ENCODE measurements at regions not wholly inside any gene's neighbourhood (a gene's known extent, or its start where the extent isn't known, plus 50 kb on each side); places are given as distances from the start of the nearest gene placed in this dataset.

DNA sequence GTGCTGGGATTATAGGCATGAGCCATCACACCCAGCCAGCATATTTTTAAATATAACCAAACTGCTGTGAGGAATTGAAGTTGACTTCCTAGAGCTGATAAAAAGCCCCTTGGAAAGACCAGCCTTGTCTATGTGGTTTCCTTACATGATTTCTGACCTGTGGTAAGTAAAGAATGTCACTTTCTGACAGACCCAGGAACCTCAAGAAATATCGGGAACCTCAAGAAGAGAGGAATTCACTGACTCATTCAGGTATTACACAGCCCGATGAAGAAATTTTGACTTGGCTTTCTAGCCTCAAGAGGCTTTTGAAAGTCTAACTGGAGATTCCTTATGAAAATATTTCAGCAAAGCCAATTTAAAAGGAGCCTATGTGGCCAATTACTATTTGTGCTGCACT, 71.8 kb downstream of the FOXF2 start:
- no peak for DNase-seq
- no peaks in the 10 kb centered on the region for H3K36me3 ChIP-seq (replicated peaks; ENCODE audit: insufficient read depth, low read length)

DNA sequence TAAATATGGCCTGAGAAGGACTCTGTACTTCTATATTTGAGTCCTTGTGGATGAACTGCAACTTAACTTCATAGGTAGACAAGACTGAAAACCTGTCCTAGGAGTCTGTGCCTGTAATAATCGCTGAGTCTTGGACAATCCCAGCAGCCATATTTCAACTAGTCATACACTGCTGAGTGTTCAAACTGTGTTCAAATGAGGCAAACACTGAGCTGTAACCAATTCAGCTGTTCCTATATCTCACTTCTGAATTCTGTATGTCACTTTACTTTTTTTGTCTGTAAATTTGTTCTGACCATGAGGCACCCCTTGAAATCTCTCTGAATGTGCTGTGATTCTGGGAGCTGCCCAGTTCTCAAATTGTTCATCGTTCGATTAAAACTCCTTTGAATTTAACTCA, 72.4 kb downstream of the FOXF2 start:
- no peak overlapping the region for H3K4me2 ChIP-seq (ENCODE audit: low read depth, low read length)

More for the DNA sequence above, 71.8 kb downstream of the FOXF2 start:
- Histone ChIP-seq H3K9me2 (replicated peaks; ENCODE audit: insufficient read depth, low read length) (no peaks in the 10 kb centered on the region), H3K4me3 (ENCODE audit: low read length) (no peak overlapping the region), H3K27me3 (replicated peaks; ENCODE audit: insufficient read depth, low read length) (no peaks in the 10 kb centered on the region), H3K9ac (ENCODE audit: low read length) (no peak overlapping the region), H3K4me2 (ENCODE audit: low read depth, low read length) (no peak overlapping the region), H3K9me3 (replicated peaks; ENCODE audit: insufficient read depth, low read length) (no peaks in the 10 kb centered on the region), H3K27ac (ENCODE audit: low read length) (no peak overlapping the region), H3K79me2 (ENCODE audit: low read length) (no peaks in the 10 kb centered on the region), H3K4me1 (ENCODE audit: low read length) (no peaks in the 10 kb centered on the region), H4K20me1 (ENCODE audit: insufficient read depth, low read length) (no peaks in the 10 kb centered on the region), H3F3A (ENCODE audit: insufficient read depth, low read length) (no peaks in the 10 kb centered on the region), H2AFZ (ENCODE audit: low read length) (no peak overlapping the region)
- TF ChIP-seq EZH2 (optimal IDR thresholded peaks at IDR 0.05; ENCODE audit: low read depth, low read length), result no peak

DNA sequence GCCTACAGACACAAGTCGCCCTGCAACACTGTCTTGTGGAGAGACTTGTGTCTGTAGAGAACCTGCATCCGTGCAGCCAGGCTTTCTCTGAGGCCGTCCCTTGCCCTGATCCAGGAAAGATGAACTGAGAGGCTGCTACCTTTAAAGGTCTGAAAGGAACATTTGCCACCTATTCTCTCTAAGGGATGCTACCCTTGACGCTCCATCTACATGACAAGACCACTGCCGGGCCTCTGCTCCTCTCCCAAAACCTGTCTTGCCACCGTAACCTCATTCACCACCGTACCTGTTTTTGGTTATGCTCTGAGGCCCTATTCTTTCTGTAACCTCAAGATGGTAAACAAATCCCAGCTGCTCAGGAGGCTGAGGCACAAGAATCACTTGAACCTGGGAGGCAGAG, 73.9 kb downstream of the FOXF2 start:
- DNase-seq, result no peak
- Histone ChIP-seq H3K4me2 (ENCODE audit: low read depth, low read length) (no peak overlapping the region), H3K9me3 (replicated peaks; ENCODE audit: insufficient read depth, low read length) (no peaks in the 10 kb centered on the region)

More for the DNA sequence above, 72.4 kb downstream of the FOXF2 start:
- H3K4me3 ChIP-seq (ENCODE audit: low read length), result no peak overlapping the region
- no peaks in the 10 kb centered on the region for H3K79me2 ChIP-seq (ENCODE audit: low read length)
- no peak for DNase-seq
- H2AFZ ChIP-seq (ENCODE audit: low read length), result no peak overlapping the region
- no peaks in the 10 kb centered on the region for H3K9me3 ChIP-seq (replicated peaks; ENCODE audit: insufficient read depth, low read length)
- no peaks in the 10 kb centered on the region for H3K4me1 ChIP-seq (ENCODE audit: low read length)
- H3K9ac ChIP-seq (ENCODE audit: low read length), result no peak overlapping the region
- H3K27me3 ChIP-seq (replicated peaks; ENCODE audit: insufficient read depth, low read length), result no peaks in the 10 kb centered on the region
- no peaks in the 10 kb centered on the region for H3K9me2 ChIP-seq (replicated peaks; ENCODE audit: insufficient read depth, low read length)
- no peak overlapping the region for H3K27ac ChIP-seq (ENCODE audit: low read length)
- H4K20me1 ChIP-seq (ENCODE audit: insufficient read depth, low read length), result no peaks in the 10 kb centered on the region
- no peak for TF ChIP-seq EZH2phosphoT487 (IDR thresholded peaks at IDR 0.05; ENCODE audit: low read length)
- no peak for TF ChIP-seq EZH2 (optimal IDR thresholded peaks at IDR 0.05; ENCODE audit: low read depth, low read length)
- no peak for TF ChIP-seq CTCF (IDR thresholded peaks at IDR 0.05; ENCODE audit: low read length)
- H3F3A ChIP-seq (ENCODE audit: insufficient read depth, low read length), result no peaks in the 10 kb centered on the region
- no peaks in the 10 kb centered on the region for H3K36me3 ChIP-seq (replicated peaks; ENCODE audit: insufficient read depth, low read length)

More for the DNA sequence above, 73.9 kb downstream of the FOXF2 start:
- Histone ChIP-seq H3K79me2 (ENCODE audit: low read length) (no peaks in the 10 kb centered on the region), H3K36me3 (replicated peaks; ENCODE audit: insufficient read depth, low read length) (no peaks in the 10 kb centered on the region), H3K9ac (ENCODE audit: low read length) (no peak overlapping the region), H3K27me3 (replicated peaks; ENCODE audit: insufficient read depth, low read length) (no peaks in the 10 kb centered on the region), H3K4me1 (ENCODE audit: low read length) (no peaks in the 10 kb centered on the region), H4K20me1 (ENCODE audit: insufficient read depth, low read length) (no peaks in the 10 kb centered on the region), H3K27ac (ENCODE audit: low read length) (no peak overlapping the region), H3F3A (ENCODE audit: insufficient read depth, low read length) (no peaks in the 10 kb centered on the region), H3K4me3 (ENCODE audit: low read length) (no peak overlapping the region), H2AFZ (ENCODE audit: low read length) (no peak overlapping the region), H3K9me2 (replicated peaks; ENCODE audit: insufficient read depth, low read length) (no peaks in the 10 kb centered on the region)
- TF ChIP-seq CTCF (IDR thresholded peaks at IDR 0.05; ENCODE audit: low read length) (no peak), EZH2 (optimal IDR thresholded peaks at IDR 0.05; ENCODE audit: low read depth, low read length) (no peak), EZH2phosphoT487 (IDR thresholded peaks at IDR 0.05; ENCODE audit: low read length) (no peak)
